CD4-positive, alpha-beta T cell treated with Interleukin-12 subunit alpha and Interleukin-12 subunit beta, for 1 hour (primary cell): ENCODE measurements at regions not wholly inside any gene's neighbourhood (a gene's known extent, or its start where the extent isn't known, plus 50 kb on each side); places are given as distances from the start of the nearest gene placed in this dataset.
"Not testable (repeated sequence)": the region's sequence is repeated elsewhere in the genome, so short reads cannot be mapped to it uniquely, and the experiment has no call there.

Source experiments
- DNase-seq: peaks from one replicate; pipeline ENCODE4 v3.0.0-alpha.2; 2020

GRCh38 chr1:238409932-238410331 is 519.2 kb upstream of the ZP4 start:
- no peak for DNase-seq

DNA sequence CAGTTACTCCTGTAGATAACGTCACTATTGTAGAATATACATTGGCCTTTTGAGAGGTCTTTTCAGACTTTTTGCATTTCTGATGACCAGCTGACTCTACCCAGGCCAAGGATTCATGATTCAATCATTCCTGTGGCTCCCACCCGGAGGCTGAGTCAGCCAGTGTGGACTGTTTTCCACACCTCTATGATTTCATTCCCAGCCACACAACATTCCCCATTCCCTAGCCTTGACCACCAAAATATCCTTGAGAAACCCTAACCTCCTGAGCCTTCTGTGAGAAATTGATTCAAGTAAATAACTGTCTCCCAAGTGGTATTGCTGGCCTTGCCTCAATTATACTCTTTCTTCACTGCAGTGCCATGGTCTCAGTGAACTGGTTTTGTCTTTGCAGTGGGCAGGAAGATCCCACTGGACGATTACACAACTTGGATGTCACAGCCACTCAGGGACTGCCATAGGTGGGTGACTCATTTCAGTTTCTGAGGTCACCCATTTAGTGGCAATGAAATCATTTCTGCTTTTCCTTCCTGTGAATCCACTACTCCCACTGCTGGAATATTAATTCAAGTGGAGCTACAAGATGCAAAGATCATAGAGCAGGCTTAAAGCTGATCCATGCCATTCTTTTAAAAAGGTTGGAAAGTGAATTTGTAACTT is 518.6 kb upstream of the ZP4 start:
- no peak for DNase-seq

GRCh38 chr1:238408737-238409136 is 518.0 kb upstream of the ZP4 start:
- DNase-seq: no peak

DNA sequence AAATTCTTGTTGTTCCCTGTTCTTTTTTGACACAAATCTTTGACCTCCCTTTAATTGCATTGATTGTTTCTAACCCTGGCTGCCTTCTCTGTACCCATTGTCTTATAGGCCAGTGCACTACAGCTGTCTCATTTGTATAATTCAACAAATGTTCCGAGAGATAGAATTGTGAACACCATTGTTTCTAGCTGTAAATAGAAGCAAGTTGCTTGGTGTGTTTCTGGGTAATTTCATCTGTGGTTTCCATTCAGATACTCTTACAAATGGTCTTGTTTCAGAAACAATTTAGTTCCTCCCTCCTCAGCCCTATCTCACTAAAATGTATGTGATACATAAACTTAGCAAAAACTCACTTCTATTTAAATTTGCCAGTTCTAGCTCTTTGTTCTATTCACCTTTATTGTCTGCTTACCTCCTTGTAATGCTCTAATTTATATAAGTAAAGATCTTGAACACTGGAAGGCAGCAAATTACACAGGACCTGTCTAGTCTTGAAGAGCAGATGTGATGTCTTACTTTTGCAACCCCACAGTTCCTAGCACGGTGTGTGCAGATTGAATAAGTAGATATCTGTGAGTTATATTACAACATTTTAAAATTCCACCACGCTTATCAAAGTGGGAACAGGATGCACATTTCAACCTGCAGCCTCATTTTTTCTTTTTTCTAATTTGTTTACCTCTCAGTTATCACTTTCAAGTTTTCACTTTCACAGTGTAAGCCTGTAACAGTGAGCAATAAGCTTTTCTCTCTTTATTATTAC is 515.6 kb upstream of the ZP4 start:
- DNase-seq: no peak

- DNase-seq: no peak
Observed at GRCh38 chr1:238404921-238405320, 514.2 kb upstream of the ZP4 start.

DNA sequence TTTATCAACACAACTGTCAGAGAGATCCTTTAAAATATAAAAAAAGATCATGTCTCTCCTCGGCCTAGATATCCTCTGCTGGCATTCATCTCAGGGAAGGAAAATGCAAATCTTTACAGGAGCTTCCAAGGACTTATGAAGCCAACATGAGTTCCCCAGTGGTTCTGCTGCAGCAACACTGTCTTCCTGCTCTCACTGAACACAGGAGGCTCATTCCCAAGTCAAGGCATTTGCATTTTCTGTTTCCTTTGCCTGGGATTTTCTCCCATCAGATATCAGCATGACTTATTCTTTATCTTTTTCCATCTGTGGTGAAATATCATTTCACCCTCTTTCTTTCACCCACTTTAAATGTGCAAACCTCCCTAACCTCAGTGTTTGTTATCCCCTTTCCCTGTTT is 513.8 kb upstream of the ZP4 start:
- DNase-seq: no peak

GRCh38 chr1:238401144-238401543 is 510.4 kb upstream of the ZP4 start:
- DNase-seq: no peak

- no peak for DNase-seq
Observed at GRCh38 chr1:238399558-238399957, 508.8 kb upstream of the ZP4 start.

- no peak for DNase-seq
Observed at GRCh38 chr1:238396140-238396539, 505.4 kb upstream of the ZP4 start.

DNA sequence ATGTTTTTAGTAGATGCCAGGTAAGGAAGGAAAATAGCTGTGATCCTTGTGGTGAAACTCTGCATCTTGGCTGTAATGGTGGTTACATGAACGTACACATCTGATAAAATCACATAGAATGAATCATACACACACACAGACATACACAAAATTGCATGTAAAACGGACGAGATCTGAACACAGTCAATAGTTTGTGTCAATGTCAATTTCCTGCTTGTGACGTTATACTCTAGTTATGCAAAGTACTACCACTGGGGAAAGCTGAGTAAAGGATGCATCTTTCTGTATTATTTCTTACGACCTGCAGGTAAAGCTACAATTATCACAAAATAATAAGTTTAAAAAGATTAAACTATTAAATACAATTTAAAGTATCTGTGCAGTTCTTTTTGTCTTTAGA is 493.7 kb upstream of the ZP4 start:
- DNase-seq: no peak

DNA sequence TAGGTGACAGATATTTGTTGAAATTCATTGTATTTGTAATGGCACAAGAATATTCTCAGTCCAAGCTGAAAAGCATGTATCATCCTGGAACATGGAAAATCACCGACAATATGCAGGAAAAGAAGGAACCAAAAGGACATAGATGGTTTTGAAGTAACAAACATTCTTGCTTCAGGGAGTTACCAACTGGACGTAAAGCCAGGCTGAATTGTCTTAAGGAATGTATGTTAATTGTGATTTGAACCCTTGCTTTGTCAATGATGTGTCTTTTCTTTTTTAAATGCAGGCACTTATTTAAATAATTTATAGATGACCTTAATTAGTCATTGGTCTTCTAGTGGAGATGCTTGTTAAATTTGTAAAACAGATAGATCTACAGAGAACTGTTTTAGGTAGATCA is 489.4 kb upstream of the ZP4 start:
- DNase-seq: no peak

DNA sequence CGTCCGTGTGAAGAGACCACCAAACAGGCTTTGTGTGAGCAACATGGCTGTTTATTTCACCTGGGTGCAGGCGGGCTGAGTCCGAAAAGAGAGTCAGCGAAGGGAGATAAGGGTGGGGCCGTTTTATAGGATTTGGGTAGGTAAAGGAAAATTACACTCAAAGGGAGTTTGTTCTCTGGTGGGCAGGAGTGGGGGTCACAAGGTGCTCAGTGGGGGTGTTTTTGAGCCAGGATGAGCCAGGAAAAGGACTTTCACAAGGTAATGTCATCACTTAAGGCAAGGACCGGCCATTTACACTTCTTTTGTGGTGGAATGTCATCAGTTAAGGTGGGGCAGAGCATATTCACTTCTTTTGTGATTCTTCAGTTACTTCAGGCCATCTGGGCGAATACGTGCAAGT is 488.7 kb upstream of the ZP4 start:
- DNase-seq: not testable (repeated sequence)

DNA sequence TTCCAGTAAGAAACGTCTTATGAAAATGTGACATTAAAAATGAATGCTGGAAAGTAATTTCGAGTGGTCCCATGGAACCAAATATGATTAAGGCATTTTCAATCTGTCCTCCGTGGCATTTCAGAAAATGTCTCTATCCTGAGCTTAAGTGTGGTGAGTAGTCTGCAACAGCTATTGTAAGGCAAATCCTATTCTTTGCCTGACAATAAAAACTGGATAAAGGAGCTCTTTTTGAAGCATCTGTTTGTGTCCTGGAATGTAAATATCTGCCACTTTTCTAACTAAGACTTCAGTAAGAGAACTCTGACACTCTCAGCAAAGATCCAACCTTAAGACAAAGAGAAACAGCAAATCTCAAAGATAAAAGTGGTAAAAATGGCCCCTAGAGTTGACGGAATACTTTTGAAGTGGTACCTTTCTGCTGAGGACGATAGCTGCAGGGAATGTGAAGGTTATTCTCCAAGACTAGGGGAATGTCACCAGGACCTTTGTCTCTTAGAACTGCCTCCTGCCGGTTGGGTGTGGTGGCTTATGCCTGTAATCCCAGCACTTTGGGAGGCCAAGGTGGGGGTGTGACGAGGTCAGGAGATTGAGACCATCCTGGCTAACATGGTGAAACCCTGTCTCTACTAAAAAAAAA is 486.7 kb upstream of the ZP4 start:
- no peak for DNase-seq

- no peak for DNase-seq
Observed at GRCh38 chr1:238370599-238370998, 479.9 kb upstream of the ZP4 start.

DNA sequence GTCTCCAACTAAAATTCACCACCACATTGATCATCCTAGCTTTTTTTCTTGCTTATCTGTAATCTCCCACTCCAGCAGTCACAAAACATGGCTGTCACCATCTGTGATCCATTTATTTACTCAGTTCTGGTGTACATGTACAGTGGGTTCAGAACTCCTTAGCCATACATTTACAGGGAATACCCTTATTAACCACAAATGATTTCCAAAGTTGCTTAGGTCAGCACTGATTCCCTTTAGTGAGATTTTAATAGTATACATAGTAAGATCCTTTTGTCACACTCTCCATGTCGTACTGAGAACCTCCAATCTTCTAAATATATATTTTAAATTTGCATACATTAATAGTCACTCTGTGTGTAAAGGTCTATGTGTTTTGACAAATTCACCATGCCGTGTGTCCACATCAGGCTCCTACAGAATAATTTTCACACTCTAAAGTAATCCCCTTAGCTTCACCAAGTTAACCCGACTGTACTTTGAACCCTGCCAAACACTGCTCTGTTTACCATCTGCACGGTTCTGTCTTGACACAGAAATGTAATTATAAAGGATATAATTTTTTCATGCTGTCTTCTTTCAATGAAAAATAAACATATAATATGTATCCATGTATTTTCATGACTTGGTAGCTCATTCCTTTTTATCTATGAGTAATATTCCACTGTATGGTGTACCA is 473.6 kb upstream of the ZP4 start:
- DNase-seq: no peak

DNA sequence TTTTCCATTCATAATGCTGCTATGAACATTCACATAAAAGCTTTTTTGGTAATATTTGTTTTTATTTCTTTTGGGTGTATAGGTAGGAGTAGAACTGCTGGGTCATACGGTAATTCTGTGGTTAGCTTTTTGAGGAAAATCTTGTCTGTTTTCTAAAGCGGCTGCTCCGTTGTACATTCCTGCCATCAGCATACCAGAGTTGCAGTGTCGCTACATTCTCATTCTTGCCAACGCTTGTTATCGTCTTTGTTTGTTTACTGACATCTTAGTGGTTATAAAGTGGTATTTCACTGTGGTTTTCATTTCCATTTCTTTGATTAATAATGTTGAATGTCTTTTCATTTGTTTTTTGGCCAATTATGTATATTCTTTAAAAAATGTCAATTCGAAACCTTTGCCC is 469.8 kb upstream of the ZP4 start:
- no peak for DNase-seq

- no peak for DNase-seq
Observed at GRCh38 chr1:238350471-238350870, 459.7 kb upstream of the ZP4 start.

- no peak for DNase-seq
Observed at GRCh38 chr1:238346340-238346739, 455.6 kb upstream of the ZP4 start.

GRCh38 chr1:238345837-238346236 is 455.1 kb upstream of the ZP4 start:
- no peak for DNase-seq

GRCh38 chr1:238343852-238344251 is 453.1 kb upstream of the ZP4 start:
- no peak for DNase-seq

GRCh38 chr1:238341395-238341794 is 450.7 kb upstream of the ZP4 start:
- no peak for DNase-seq

- no peak for DNase-seq
Observed at GRCh38 chr1:238340989-238341388, 450.3 kb upstream of the ZP4 start.

DNA sequence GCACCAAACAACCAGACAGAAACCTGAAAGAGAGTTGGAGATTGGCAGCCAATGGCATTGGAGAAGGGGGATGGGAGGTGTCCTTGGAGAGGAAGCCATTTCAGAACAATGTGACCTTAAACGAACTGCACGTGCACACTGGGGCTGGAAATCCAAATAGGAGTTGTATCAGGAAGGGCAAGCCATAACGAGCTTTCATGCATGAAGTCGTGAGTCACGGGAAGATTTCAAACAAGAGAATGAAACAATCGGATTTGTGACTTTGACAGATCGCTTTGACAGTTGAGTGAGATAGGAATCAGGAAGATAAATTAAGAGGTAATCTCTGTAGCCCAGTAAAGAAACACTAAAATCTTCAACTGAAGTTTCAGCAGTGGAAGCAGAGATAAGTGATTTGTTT is 445.8 kb upstream of the ZP4 start:
- no peak for DNase-seq

DNA sequence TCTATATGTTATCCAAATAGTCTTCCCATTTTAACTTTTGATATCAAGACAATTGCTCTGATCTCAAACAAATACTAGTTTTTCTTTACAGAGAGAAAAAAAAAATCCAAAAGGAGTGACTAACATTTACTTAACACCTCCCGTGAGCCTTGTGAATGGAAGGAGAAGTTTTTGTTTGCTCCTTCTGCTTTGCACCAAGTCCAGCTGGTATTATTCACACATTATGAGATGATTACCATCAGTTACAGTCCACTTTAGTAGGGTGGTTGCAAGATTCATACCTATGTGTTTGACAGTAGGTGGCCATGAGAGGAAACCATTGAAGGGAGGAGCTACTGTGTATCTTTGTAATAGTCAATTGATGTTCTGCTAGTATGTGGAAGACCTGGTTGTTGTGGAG is 443.4 kb upstream of the ZP4 start:
- DNase-seq: no peak
